ENCODE measurements at regions not wholly inside any gene's neighbourhood (a gene's known extent, or its start where the extent isn't known, plus 50 kb on each side); places are given as distances from the start of the nearest gene placed in this dataset.

- H3K36me3 ChIP-seq (ENCODE audit: control insufficient read depth in 3 of 3, insufficient read depth in 2 of 3, low read depth in 1 of 3, low read length in 3 of 3): peaks cover 0 to 30% (median 2%) of the 10 kb centered on the region in 3 donors
- whole genome bisulfite sequencing, 3 donors: 94 to 95% (median 95%) methylated on average over 5 of the region's 5 CpGs
- no peaks in the 10 kb centered on the region for H3K27me3 ChIP-seq (ENCODE audit: control insufficient read depth in 3 of 3, insufficient read depth in 3 of 3, low read length in 3 of 3)
- FAIRE-seq: no peak
- H3K4me1 ChIP-seq (ENCODE audit: control insufficient read depth in 3 of 3, insufficient read depth in 2 of 3, low read depth in 1 of 3, low read length in 2 of 3): no peaks in the 10 kb centered on the region
- peaks cover 0 to 8% of the 10 kb centered on the region in 2 donors for H3K9me3 ChIP-seq (ENCODE audit: control insufficient read depth in 2 of 2, insufficient read depth in 1 of 2, low read depth in 1 of 2, low read length in 1 of 2)
- no peak overlapping the region for H3K27ac ChIP-seq (ENCODE audit: low read depth in 1 of 3, low read length in 2 of 3)
- no peak for DNase-seq
- H3K4me3 ChIP-seq (ENCODE audit: low read depth in 1 of 3, low read length in 3 of 3): no peak overlapping the region
These were observed 68.4 kb upstream of the CYP2D6 start for GRCh38 chr22:42199025-42199424.

DNA sequence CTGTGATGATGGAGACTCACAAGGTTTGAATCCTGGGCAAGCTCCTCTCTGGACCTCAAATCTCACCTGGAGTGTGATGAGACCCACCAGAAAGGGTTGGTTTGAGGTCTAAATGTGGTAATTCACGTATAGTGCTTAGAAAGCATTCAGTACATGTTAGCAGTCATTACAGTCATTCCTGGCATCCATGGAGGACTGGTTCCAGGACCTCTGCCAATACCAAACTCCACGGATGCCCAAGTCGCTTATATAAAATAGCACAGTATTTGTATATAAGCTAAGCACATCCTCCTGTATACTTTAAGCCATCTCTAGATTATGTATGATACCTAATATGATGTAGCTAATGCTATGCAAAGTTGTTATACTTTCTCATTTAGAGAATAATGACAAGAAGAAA is 67.6 kb upstream of the CYP2D6 start:
- no peak overlapping the region for H3K4me3 ChIP-seq (ENCODE audit: low read depth in 1 of 3, low read length in 3 of 3)
- DNase-seq: no peak
- H3K36me3 ChIP-seq (ENCODE audit: control insufficient read depth in 3 of 3, insufficient read depth in 2 of 3, low read depth in 1 of 3, low read length in 3 of 3): peaks cover 0 to 26% (median 2%) of the 10 kb centered on the region in 3 donors
- no peaks in the 10 kb centered on the region for H3K4me1 ChIP-seq (ENCODE audit: control insufficient read depth in 3 of 3, insufficient read depth in 2 of 3, low read depth in 1 of 3, low read length in 2 of 3)
- 69 to 88% (median 71%) methylated on average over 3 of the region's 3 CpGs for WGBS, 3 donors
- H3K27me3 ChIP-seq (ENCODE audit: control insufficient read depth in 3 of 3, insufficient read depth in 3 of 3, low read length in 3 of 3): no peaks in the 10 kb centered on the region
- H3K9me3 ChIP-seq (ENCODE audit: control insufficient read depth in 2 of 2, insufficient read depth in 1 of 2, low read depth in 1 of 2, low read length in 1 of 2): peaks cover 0 to 8% of the 10 kb centered on the region in 2 donors
- no peak for FAIRE-seq
- no peak overlapping the region for H3K27ac ChIP-seq (ENCODE audit: low read depth in 1 of 3, low read length in 2 of 3)

GRCh38 chr22:42196454-42196853 is 65.8 kb upstream of the CYP2D6 start:
- Histone ChIP-seq H3K4me1 (ENCODE audit: control insufficient read depth in 3 of 3, insufficient read depth in 2 of 3, low read depth in 1 of 3, low read length in 2 of 3) (peaks cover 0 to 5% (median 4%) of the 10 kb centered on the region in 3 donors), H3K4me3 (ENCODE audit: low read depth in 1 of 3, low read length in 3 of 3) (no peak overlapping the region), H3K9me3 (ENCODE audit: control insufficient read depth in 2 of 2, insufficient read depth in 1 of 2, low read depth in 1 of 2, low read length in 1 of 2) (peaks cover 0 to 6% of the 10 kb centered on the region in 2 donors), H3K36me3 (ENCODE audit: control insufficient read depth in 3 of 3, insufficient read depth in 2 of 3, low read depth in 1 of 3, low read length in 3 of 3) (peaks cover 0 to 16% (median 0%) of the 10 kb centered on the region in 3 donors), H3K27ac (ENCODE audit: low read depth in 1 of 3, low read length in 2 of 3) (no peak overlapping the region), H3K27me3 (ENCODE audit: control insufficient read depth in 3 of 3, insufficient read depth in 3 of 3, low read length in 3 of 3) (no peaks in the 10 kb centered on the region)
- DNase-seq (no peak), FAIRE-seq (no peak)
- WGBS, 3 donors: 85 to 96% (median 96%) methylated on average over 2 of the region's 2 CpGs

DNA sequence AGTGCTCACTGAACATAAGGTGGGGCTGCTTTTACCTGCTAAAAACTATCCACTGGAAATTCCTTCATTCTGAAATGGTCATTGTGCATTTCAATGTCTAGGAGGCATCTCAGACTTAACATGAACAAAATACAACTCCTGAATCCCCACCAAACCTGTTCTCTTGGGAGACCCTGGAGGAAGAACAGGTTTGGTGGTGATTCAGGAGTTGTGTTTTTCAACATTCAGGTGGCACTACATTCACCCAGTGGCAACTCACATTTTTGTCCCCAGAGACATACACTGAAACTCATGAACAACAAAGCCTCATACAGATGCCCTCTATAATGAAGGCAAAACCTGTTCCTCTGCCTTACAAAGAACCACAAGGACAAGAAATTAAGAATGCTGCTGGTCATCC is 64.3 kb upstream of the CYP2D6 start:
- FAIRE-seq: no peak
- Histone ChIP-seq H3K9me3 (ENCODE audit: control insufficient read depth in 2 of 2, insufficient read depth in 1 of 2, low read depth in 1 of 2, low read length in 1 of 2) (no peaks in the 10 kb centered on the region), H3K4me3 (ENCODE audit: low read depth in 1 of 3, low read length in 3 of 3) (no peak overlapping the region), H3K36me3 (ENCODE audit: control insufficient read depth in 3 of 3, insufficient read depth in 2 of 3, low read depth in 1 of 3, low read length in 3 of 3) (peaks cover 0 to 9% (median 0%) of the 10 kb centered on the region in 3 donors), H3K27ac (ENCODE audit: low read depth in 1 of 3, low read length in 2 of 3) (no peak overlapping the region), H3K27me3 (ENCODE audit: control insufficient read depth in 3 of 3, insufficient read depth in 3 of 3, low read length in 3 of 3) (no peaks in the 10 kb centered on the region), H3K4me1 (ENCODE audit: control insufficient read depth in 3 of 3, insufficient read depth in 2 of 3, low read depth in 1 of 3, low read length in 2 of 3) (peaks cover 0 to 5% (median 4%) of the 10 kb centered on the region in 3 donors)
- DNase-seq: no peak

- FAIRE-seq: no peak
- H3K4me1 ChIP-seq (ENCODE audit: control insufficient read depth in 3 of 3, insufficient read depth in 2 of 3, low read depth in 1 of 3, low read length in 2 of 3): peaks cover 0 to 5% (median 4%) of the 10 kb centered on the region in 3 donors
- no peak overlapping the region for H3K4me3 ChIP-seq (ENCODE audit: low read depth in 1 of 3, low read length in 3 of 3)
- no peak for DNase-seq
- H3K27me3 ChIP-seq (ENCODE audit: control insufficient read depth in 3 of 3, insufficient read depth in 3 of 3, low read length in 3 of 3): no peaks in the 10 kb centered on the region
- H3K36me3 ChIP-seq (ENCODE audit: control insufficient read depth in 3 of 3, insufficient read depth in 2 of 3, low read depth in 1 of 3, low read length in 3 of 3): peaks cover 0 to 9% (median 0%) of the 10 kb centered on the region in 3 donors
- no peak overlapping the region for H3K27ac ChIP-seq (ENCODE audit: low read depth in 1 of 3, low read length in 2 of 3)
- no peaks in the 10 kb centered on the region for H3K9me3 ChIP-seq (ENCODE audit: control insufficient read depth in 2 of 2, insufficient read depth in 1 of 2, low read depth in 1 of 2, low read length in 1 of 2)
- 91 to 92% (median 92%) methylated on average over 10 of the region's 10 CpGs for WGBS, 3 donors
These were observed 63.7 kb upstream of the CYP2D6 start for GRCh38 chr22:42194104-42194851.

DNA sequence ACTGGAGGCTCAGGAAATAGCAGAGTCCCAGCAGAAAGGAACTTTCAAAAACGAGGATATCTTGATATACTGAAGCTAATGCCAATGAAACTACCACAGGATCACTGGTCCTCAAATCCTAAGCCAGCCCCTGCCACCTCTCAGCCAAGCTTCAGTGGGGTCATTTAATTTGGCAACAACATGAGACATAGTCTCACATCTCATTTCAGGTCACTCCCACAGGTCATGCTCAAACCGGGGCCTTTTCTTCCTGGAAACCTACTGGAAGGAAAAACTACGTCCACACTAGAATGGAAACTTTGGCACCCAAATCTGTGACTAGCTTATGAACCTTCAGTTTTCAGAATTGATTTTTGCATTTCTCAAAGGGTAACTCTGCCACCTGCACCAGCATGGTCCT is 61.9 kb upstream of the CYP2D6 start:
- Histone ChIP-seq H3K4me1 (ENCODE audit: control insufficient read depth in 3 of 3, insufficient read depth in 2 of 3, low read depth in 1 of 3, low read length in 2 of 3) (peaks cover 4 to 9% (median 5%) of the 10 kb centered on the region in 3 donors), H3K36me3 (ENCODE audit: control insufficient read depth in 3 of 3, insufficient read depth in 2 of 3, low read depth in 1 of 3, low read length in 3 of 3) (peaks cover 0 to 6% (median 0%) of the 10 kb centered on the region in 3 donors), H3K27me3 (ENCODE audit: control insufficient read depth in 3 of 3, insufficient read depth in 3 of 3, low read length in 3 of 3) (no peaks in the 10 kb centered on the region), H3K4me3 (ENCODE audit: low read depth in 1 of 3, low read length in 3 of 3) (no peak overlapping the region), H3K27ac (ENCODE audit: low read depth in 1 of 3, low read length in 2 of 3) (no peak overlapping the region), H3K9me3 (ENCODE audit: control insufficient read depth in 2 of 2, insufficient read depth in 1 of 2, low read depth in 1 of 2, low read length in 1 of 2) (no peaks in the 10 kb centered on the region)
- FAIRE-seq (no peak), DNase-seq (no peak)
- WGBS, 3 donors: 46 to 53% (median 47%) methylated on average over 3 of the region's 3 CpGs

DNA sequence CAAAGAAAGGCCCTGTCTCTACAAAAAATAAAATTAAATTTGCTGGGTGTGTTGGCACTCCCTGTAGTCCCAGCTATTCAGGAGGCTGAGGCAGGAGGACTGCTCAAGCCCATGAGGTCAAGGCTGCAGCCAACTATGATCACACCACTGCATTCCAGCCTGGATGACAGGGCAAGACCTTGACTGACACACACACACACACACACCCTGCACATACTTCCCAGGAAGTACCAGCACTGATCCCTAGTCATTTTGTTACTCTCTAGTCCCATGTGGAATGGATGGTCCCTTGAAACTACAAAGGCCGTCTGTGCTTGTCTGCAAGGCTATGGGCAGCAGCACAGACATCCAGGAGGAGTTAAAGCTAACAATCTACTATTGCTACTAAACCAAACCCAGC is 59.7 kb upstream of the CYP2D6 start:
- no peaks in the 10 kb centered on the region for H3K9me3 ChIP-seq (ENCODE audit: control insufficient read depth in 2 of 2, insufficient read depth in 1 of 2, low read depth in 1 of 2, low read length in 1 of 2)
- H3K4me3 ChIP-seq (ENCODE audit: low read depth in 1 of 3, low read length in 3 of 3): no peak overlapping the region
- no peaks in the 10 kb centered on the region for H3K27me3 ChIP-seq (ENCODE audit: control insufficient read depth in 3 of 3, insufficient read depth in 3 of 3, low read length in 3 of 3)
- H3K27ac ChIP-seq (ENCODE audit: low read depth in 1 of 3, low read length in 2 of 3): no peak overlapping the region
- 86 to 100% (median 94%) methylated on average over 1 of the region's 1 CpG for WGBS, 3 donors
- H3K4me1 ChIP-seq (ENCODE audit: control insufficient read depth in 3 of 3, insufficient read depth in 2 of 3, low read depth in 1 of 3, low read length in 2 of 3): peaks cover 4 to 9% (median 5%) of the 10 kb centered on the region in 3 donors
- H3K36me3 ChIP-seq (ENCODE audit: control insufficient read depth in 3 of 3, insufficient read depth in 2 of 3, low read depth in 1 of 3, low read length in 3 of 3): no peaks in the 10 kb centered on the region
- FAIRE-seq (no peak), DNase-seq (no peak)

DNA sequence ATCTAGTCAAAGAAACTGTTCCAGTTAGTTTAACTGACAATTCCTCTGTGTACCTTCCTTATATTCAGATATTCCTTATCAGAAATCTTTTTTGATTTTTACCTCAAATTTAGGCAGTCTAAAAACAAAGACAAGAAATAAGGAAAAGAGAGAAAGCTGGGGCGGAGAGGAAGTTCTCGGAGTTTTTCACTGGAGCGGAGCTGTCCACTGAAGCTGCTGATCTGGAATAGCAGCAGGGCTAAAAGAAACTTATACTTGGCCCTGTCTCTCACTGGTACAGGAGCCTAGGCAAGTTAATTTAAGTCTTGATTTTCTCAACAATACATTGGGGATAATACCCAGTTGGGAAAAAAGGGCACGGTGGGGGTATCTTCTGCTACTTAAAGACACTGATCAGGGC is 59.2 kb upstream of the CYP2D6 start:
- 96 to 98% (median 97%) methylated on average over 4 of the region's 4 CpGs for WGBS, 3 donors
- no peak overlapping the region for H3K4me3 ChIP-seq (ENCODE audit: low read depth in 1 of 3, low read length in 3 of 3)
- no peaks in the 10 kb centered on the region for H3K9me3 ChIP-seq (ENCODE audit: control insufficient read depth in 2 of 2, insufficient read depth in 1 of 2, low read depth in 1 of 2, low read length in 1 of 2)
- H3K36me3 ChIP-seq (ENCODE audit: control insufficient read depth in 3 of 3, insufficient read depth in 2 of 3, low read depth in 1 of 3, low read length in 3 of 3): no peaks in the 10 kb centered on the region
- no peak for DNase-seq
- no peak for FAIRE-seq
- H3K27ac ChIP-seq (ENCODE audit: low read depth in 1 of 3, low read length in 2 of 3): no peak overlapping the region
- H3K27me3 ChIP-seq (ENCODE audit: control insufficient read depth in 3 of 3, insufficient read depth in 3 of 3, low read length in 3 of 3): no peaks in the 10 kb centered on the region
- H3K4me1 ChIP-seq (ENCODE audit: control insufficient read depth in 3 of 3, insufficient read depth in 2 of 3, low read depth in 1 of 3, low read length in 2 of 3): peaks cover 5 to 9% (median 8%) of the 10 kb centered on the region in 3 donors
